Parathyroid adenoma (tissue), 2 donors: ENCODE measurements at regions not wholly inside any gene's neighbourhood (a gene's known extent, or its start where the extent isn't known, plus 50 kb on each side); places are given as distances from the start of the nearest gene placed in this dataset.

Experiments used
- H2AFZ ChIP-seq: fragments of 300-600 bp; sonication (generic); one replicate; pipeline ENCODE4 v1.7.0; 2017; ENCODE audit warnings: antibody characterized with exemption, mild to moderate bottlenecking
- H3K27ac ChIP-seq: fragments of 300-600 bp; sonication (generic); one replicate; pipeline ENCODE4 v1.7.0; 2017
- H3K27me3 ChIP-seq: fragments of 300-600 bp; sonication (generic); one replicate; pipeline ENCODE4 v1.7.0; 2017; ENCODE audit warnings: low read length; ENCODE audit not compliant: control insufficient read depth, insufficient read depth
- H3K36me3 ChIP-seq: fragments of 300-600 bp; sonication (generic); one replicate; pipeline ENCODE4 v1.7.0; 2017; ENCODE audit warnings: low read length; ENCODE audit not compliant: control insufficient read depth, insufficient read depth
- H3K4me1 ChIP-seq: fragments of 300-600 bp; sonication (generic); one replicate; pipeline ENCODE4 v1.7.0; 2017; ENCODE audit warnings: control low read depth
- H3K4me2 ChIP-seq: fragments of 300-600 bp; sonication (generic); one replicate; pipeline ENCODE4 v1.7.0; 2017; ENCODE audit warnings: low read length
- H3K4me3 ChIP-seq: fragments of 300-600 bp; sonication (generic); one replicate; pipeline ENCODE4 v1.7.0; 2017; ENCODE audit warnings: low read depth, low read length
- H3K79me2 ChIP-seq: fragments of 300-600 bp; sonication (generic); one replicate; pipeline ENCODE4 v1.7.0; 2017; ENCODE audit warnings: control low read depth
- H3K9ac ChIP-seq: fragments of 300-600 bp; sonication (generic); one replicate; pipeline ENCODE4 v1.7.0; 2017; ENCODE audit warnings: mild to moderate bottlenecking
- H3K9me3 ChIP-seq: fragments of 300-600 bp; sonication (generic); one replicate; pipeline ENCODE4 v1.7.0; 2017; ENCODE audit warnings: low read length; ENCODE audit not compliant: control insufficient read depth
- CTCF ChIP-seq: fragments of 300-600 bp; sonication (generic); IDR thresholded peaks from one replicate; pipeline ENCODE4 v1.7.0; 2017; ENCODE audit warnings: antibody characterized with exemption, mild to moderate bottlenecking
- donor health status: primary hyperparathyroidism.

DNA sequence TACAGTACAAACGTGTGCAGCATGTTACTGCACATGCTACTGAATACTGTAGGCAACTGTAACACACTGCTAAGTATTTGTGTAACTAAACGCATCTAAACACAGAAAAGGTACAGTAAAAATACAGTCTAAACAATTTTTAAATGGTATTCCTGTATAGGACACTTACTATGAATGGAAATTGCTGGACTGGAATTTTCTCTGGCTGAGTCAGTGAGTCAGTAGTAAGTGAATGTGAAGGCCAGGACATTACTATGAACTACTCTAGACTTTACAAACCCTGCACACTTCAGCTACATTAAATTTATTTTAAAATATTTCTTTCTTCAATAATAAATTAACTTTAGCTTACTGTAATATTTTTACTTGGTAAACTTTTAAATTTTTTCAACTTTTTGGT is 225.0 kb upstream of the TENT5A start:
- H3K4me1 ChIP-seq: no peaks in the 10 kb centered on the region
- H3K4me3 ChIP-seq: no peak overlapping the region
- no peak overlapping the region for H2AFZ ChIP-seq
- H3K9ac ChIP-seq: no peak overlapping the region
- no peaks in the 10 kb centered on the region for H3K36me3 ChIP-seq
- H3K27me3 ChIP-seq: no peaks in the 10 kb centered on the region
- H3K79me2 ChIP-seq: no peaks in the 10 kb centered on the region
- no peak for TF ChIP-seq CTCF
- no peaks in the 10 kb centered on the region for H3K9me3 ChIP-seq
- no peak overlapping the region for H3K4me2 ChIP-seq
- no peak overlapping the region for H3K27ac ChIP-seq

DNA sequence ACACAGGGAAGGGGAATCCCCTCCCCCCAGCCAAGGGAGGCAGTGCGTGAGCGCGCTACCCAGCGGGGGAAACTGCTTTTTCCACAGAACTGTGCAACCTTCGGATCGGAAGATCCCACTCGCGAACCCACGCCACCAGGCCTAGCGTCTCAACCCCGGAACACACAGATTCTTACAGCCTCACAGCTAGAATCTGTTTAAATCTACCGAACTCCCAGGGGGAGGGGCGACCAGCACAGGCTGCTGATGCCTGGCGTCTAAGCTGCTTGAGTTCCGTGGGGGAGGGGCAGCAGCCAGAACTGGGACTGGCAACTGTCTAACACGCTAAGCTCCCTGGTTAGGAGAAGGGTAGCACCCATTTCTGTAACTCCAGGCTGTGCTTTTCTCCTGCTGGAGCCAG is 217.3 kb upstream of the TENT5A start:
- no peaks in the 10 kb centered on the region for H3K27me3 ChIP-seq
- no peak overlapping the region for H2AFZ ChIP-seq
- no peaks in the 10 kb centered on the region for H3K79me2 ChIP-seq
- H3K4me3 ChIP-seq: no peak overlapping the region
- H3K27ac ChIP-seq: no peak overlapping the region
- no peaks in the 10 kb centered on the region for H3K4me1 ChIP-seq
- no peak for TF ChIP-seq CTCF
- no peaks in the 10 kb centered on the region for H3K36me3 ChIP-seq
- H3K9me3 ChIP-seq: no peaks in the 10 kb centered on the region
- no peak overlapping the region for H3K4me2 ChIP-seq
- no peak overlapping the region for H3K9ac ChIP-seq

DNA sequence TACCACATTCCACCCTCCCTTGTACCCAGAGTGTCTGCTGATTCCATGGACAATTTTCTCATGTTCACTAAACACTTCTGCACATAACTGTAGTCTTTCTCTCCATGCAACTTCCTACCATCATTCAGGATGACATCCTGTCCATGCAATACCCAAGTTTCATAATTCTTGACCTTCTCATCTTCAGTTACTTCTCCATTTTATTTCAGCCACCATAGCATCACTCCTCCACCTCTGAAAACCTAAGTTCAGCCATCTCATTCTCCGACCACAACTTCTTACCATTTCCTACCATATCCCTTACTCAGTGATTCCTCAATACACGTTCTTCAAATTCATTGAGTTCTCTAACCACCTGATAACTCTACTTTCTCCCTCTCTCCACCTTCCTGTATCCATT is 216.5 kb upstream of the TENT5A start:
- H3K4me2 ChIP-seq: no peak overlapping the region
- TF ChIP-seq CTCF: no peak
- no peak overlapping the region for H3K4me3 ChIP-seq
- H2AFZ ChIP-seq: no peak overlapping the region
- no peaks in the 10 kb centered on the region for H3K36me3 ChIP-seq
- H3K4me1 ChIP-seq: no peaks in the 10 kb centered on the region
- no peaks in the 10 kb centered on the region for H3K27me3 ChIP-seq
- H3K9me3 ChIP-seq: no peaks in the 10 kb centered on the region
- H3K79me2 ChIP-seq: no peaks in the 10 kb centered on the region
- H3K9ac ChIP-seq: no peak overlapping the region
- H3K27ac ChIP-seq: no peak overlapping the region

GRCh38 chr6:81966968-81967367 is 214.5 kb upstream of the TENT5A start:
- Histone ChIP-seq H3K4me2 (no peak overlapping the region), H3K36me3 (no peaks in the 10 kb centered on the region)

More at GRCh38 chr6:81966968-81967367, 214.5 kb upstream of the TENT5A start:
- H3K27ac ChIP-seq: no peak overlapping the region
- H3K9ac ChIP-seq: no peak overlapping the region
- no peaks in the 10 kb centered on the region for H3K9me3 ChIP-seq
- no peak overlapping the region for H2AFZ ChIP-seq
- H3K4me1 ChIP-seq: no peaks in the 10 kb centered on the region
- TF ChIP-seq CTCF: no peak
- no peak overlapping the region for H3K4me3 ChIP-seq
- H3K79me2 ChIP-seq: no peaks in the 10 kb centered on the region
- H3K27me3 ChIP-seq: no peaks in the 10 kb centered on the region
